HG03457 (cell line): ENCODE measurements at regions not wholly inside any gene's neighbourhood (a gene's known extent, or its start where the extent isn't known, plus 50 kb on each side); places are given as distances from the start of the nearest gene placed in this dataset.
"Not testable (repeated sequence)": the region's sequence is repeated elsewhere in the genome, so short reads cannot be mapped to it uniquely, and the experiment has no call there.

Source experiments
- ATAC-seq: cut with Tn5 transposase; IDR thresholded peaks from one replicate; pipeline ENCODE4 v1.9.1; 2021; ENCODE audit warnings: moderate number of reproducible peaks; ENCODE audit not compliant: unreplicated experiment

DNA sequence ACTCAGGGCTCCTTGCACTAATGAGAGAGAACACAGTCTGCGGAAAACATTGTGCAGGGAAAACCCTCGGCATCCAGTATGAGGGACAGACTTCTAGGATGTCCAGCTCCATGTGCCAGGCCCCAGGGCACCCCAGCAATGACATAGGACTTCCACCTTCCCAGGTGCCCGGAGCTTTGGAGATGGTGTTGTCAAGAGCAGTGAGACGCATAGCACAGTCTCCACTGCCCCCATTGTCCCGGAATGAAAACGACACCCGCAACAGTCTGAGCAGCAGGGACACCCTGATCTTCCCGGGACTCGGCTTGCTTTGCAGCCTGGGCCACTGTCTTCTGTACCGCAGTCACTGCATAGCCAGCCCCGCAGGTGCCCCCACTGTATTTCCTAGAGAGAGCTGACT lies 339.2 kb upstream of the ADARB2 start:
- ATAC-seq: no peak

DNA sequence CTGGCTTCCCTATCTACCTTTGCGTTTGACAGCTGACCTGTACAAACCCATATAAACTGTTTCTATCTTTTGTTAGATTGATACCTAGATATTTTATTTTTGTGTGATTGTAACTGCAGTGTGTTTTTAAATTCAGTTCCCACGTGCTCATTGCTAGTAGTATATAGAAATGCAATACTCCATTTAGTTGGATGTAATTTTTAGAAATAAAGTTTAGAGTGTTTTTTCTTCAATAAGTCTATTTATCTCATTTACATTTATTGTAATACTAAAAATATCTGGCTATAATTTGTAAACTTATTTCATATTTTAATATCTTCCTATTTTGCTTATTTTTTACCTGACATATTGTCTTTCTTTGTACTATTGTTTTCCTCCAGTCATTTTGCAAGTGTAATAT lies 329.7 kb upstream of the ADARB2 start:
- no peak for ATAC-seq

DNA sequence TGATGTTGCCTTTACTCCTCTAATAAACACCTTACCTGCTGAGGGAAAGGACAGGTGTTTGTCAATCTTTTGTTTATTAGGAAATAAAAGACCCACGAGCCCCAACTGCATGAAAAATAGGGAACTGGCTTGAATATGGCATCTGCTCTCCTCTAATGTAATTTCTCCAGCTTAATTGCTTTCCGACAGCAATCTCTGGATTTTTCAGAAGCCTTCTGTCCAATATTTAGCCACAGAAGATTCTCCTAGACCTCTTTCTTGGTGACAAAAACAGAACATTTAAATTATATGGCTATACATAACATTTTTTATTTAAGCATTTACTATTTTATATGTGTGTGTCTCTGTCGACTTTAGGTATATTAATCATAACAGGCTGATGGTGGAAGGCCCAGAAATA lies 317.4 kb upstream of the ADARB2 start:
- ATAC-seq: no peak

DNA sequence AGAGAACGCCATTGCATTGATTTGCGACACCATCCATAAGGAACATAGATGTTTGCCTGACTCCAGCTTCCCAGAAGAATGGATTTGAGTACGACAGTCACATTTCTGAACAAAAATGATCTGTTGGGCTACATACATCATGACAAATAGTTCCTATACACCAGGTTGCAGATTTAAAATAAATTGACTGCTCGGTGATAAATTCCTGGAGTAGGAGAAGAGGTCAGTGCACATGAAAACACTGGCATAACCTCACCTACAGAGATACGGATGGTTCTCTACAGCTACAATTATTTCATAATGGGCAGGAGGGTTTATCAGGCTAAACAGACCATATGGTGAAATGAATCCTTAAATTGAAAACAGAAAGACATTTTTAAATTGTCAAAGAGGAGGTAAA lies 316.5 kb upstream of the ADARB2 start:
- no peak for ATAC-seq

DNA sequence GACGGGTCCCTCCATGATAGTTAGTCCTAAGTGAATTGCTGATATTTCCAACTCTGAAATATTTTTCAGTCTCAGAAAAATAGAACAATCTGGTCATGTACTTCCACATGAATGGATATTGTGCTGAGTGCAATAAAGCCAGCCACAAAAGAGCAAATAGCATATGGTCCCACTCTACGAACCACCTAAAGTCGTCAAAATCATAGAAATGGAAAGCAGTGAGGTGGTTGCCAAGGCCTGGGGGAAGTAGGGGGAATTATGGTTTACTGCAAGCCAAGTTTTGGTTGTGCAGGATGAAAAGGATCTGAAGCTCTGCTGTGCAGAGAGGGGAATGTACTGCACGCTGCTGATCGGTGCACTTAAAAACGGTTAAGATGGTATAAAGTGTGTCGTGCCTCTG lies 313.8 kb upstream of the ADARB2 start:
- no peak for ATAC-seq

DNA sequence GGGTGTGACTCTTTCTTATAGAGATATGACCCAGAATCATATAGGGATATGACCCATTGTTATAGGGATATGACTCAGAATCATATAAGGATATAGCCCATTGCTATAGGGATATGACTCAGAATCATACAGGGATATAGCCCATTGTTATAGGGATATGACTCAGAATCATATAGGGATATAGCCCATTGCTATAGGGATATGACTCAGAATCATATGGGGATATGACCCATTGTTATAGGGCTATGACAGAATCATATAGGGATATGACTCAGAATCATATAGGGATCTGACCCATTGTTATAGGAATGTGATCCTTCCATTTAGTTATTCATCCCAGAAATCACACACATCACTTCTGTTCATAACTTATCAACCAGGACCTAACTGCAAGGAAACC lies 312.2 kb upstream of the ADARB2 start:
- no peak for ATAC-seq

DNA sequence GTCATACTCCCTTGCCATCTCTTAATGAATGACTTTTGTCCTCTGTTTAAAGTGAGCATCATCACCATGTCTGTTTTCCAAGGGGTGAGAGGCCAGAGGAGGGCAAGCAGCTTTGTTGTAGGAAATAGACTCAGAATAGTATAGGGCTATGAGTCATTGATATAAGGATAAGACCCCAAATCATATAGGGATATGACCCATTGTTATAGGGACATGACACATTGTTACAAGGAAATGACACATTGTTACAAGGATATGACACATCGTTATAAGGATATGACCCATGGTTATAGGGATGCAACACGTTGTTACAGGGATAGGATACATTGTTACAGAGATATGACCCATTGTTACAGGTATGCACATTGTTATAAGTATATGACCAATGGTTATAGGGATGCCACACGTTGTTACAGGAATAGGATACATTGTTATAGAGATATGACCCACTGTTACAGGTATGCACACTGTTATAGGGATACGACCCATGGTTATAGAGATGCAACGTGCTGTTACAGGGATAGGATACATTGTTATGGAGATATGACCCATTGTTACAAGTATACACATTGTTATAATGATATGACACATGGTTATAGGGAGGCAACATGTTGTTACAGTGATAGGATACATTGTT lies 311.1 kb upstream of the ADARB2 start:
- ATAC-seq: no peak

DNA sequence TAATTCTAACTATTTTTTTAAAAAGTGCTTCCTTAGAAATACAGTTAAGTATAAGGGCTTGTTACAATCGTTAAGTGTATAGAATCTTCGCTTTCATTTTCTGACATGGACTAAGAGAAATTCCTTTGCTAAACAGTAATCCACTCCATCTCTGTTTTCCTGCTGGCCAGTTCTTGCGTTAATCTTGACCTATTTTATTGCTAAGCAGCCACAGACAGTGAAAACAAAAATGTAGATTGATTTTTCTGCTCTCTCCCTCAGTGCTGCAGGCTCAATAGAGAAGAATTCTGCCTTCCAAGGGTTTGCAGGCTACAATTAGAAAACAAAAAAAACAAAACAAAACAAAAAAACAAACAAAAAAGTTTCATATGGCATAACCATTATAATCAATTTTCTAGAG lies 310.4 kb upstream of the ADARB2 start:
- no peak for ATAC-seq

DNA sequence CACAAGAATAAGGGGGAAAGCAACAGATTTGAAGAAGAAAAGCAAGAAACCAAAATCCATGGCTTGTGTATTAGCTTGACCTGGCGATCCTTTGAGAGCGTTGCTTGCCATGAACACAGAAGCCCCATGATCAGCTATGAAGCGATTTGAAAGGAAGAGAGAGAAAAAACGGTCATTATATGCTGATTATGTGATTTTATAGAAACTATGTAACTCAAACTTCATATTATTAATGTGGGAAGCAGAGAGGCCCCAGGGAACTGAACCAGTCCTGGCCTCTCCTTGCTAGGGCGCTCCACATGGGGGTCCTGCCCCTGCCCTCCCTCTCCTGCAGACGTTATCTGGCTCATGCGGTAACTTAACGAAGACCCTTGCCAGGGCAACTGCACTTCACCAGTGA lies 306.1 kb upstream of the ADARB2 start:
- no peak for ATAC-seq

DNA sequence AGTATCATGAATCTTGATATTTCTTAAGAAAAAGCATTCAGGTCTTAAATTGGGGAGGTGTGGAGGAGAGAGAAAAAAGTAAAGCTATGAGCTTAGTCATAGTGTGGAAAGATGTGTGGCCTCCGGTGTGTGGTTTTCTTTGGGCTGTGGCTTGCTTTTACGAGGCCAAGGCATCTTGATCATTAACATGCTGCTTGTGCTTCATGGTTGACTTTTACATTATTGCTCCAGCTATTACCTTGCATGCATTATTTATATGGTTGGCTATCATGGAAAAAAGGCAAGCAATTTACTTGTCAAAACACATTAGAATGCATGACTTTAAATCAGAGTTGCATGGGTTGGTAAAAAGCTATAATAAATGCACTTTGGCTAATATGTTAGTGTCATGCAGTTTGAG lies 300.7 kb upstream of the ADARB2 start:
- no peak for ATAC-seq

DNA sequence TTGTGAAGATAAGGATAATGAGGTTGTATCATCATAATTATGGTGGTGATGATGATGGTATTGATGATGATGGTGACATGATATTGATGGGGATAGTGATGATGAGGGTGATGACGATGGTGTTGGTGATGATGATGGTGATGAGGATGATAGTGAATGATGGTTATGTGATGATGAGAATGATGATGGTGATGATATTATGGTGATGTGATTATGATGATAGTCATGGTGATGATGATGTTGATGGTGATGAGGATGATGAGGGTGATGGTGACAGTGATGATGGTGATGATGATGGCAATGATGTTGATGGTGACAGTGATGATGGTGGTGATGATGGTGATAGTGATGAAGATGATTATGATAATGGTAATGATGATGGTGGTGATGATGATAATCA lies 299.9 kb upstream of the ADARB2 start:
- ATAC-seq: no peak

DNA sequence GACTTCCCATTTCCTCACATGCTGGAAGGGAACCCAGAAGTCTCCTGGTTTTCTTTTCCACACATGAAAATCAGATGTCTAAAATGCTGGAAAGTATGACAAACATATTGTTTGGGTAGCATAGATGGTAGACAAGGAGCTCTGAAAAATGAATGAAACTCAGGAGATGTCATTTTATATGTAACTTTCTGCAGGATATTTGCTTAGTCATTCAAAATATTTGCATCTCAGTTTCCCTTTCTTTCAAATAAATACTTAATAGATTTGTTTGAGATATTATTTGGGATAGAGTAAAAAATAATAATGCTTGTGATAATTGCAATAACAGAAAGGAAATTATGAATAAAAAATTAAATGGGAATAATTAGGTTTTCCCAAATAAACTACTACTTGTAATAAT lies 298.9 kb upstream of the ADARB2 start:
- no peak for ATAC-seq

DNA sequence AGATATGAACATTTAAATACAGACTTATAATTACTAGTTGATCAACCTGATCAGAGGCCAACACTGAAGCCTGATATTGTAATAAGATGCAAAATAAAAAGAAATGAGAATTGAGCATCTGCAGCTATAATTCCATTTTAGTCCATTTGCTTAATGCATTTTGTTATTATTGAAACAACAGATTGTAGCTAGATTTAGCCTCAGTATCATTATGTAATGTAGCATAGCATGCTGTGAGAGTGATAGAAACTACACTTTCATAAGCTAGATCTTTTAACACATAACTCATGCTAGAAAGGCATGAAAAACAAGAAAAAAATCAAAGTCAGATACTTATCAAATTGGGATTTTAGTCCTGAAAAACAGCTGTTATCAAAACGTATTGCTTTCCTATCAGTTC lies 292.7 kb upstream of the ADARB2 start:
- ATAC-seq: no peak

DNA sequence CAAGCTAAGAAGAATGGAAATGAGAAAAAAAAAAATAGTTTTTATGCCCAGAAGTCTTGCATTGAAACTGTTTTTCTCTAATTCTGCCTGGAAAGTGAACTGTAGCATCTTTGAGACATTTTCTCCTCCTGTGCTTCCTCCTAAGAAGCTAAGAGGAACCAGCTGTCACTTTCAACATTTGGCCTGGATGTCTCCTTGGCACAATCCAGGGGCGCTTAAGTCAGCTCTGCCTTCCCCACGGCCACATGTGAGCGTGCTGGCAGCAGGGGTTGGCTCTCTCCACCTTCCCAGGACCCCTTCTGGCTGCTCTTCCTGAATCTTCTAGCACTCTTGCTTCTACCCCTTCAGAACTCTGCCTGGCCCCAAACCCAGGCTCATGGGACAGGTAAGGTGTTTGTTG lies 289.6 kb upstream of the ADARB2 start:
- no peak for ATAC-seq

DNA sequence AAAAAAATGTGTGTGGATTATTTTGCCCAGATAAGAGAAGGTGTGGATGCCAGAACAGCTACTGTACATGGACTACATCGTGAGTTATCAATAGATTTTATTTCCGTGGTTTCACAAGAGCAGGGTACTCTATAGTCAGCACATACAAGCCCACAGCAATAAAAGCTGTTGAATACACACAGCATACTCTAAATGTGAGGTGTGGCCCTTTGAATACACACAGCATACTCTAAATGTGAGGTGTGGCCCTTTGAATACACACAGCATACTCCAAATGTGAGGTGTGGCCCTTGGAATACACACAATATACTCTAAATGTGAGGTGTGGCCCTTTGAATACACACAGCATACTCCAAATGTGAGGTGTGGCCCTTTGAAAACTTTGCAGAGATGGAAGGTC lies 287.4 kb upstream of the ADARB2 start:
- ATAC-seq: not testable (repeated sequence)

DNA sequence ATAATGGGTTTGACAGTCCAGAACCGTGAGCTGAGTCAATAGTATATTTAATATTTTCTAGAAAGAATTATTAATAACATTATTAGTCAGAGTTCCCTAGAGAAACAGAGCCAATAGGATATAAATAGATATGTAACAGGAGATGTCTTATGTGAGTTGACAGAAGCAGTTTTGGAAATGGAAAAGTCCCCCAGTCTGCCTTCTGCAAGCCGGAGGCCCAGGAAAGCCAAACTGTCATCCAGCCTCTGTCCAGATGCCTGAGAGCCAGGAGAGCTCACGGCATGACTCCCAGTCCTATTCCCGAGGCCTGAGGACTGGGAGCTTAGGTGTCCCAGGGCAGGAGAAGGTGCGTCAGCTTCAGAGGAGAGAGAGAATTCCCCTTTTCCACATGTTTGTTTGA lies 286.4 kb upstream of the ADARB2 start:
- no peak for ATAC-seq

DNA sequence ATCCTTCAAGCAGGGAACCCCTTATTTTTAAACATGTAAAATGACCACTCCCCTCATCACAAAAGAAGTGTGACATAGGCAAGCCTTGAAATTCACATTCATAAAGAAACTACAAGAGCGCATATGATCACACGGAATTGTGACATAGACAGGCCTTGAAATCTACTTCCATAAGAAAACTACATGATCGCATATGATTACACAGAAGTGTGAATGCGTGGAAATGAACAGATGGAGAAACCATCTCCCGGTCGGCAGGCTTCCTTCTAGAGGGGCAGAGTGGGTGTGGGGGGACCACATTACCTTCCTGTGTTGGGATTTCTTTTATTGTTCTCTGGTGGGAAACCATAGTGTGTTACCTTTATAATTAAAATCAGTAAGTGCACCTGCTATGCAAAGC lies 285.1 kb upstream of the ADARB2 start:
- no peak for ATAC-seq

DNA sequence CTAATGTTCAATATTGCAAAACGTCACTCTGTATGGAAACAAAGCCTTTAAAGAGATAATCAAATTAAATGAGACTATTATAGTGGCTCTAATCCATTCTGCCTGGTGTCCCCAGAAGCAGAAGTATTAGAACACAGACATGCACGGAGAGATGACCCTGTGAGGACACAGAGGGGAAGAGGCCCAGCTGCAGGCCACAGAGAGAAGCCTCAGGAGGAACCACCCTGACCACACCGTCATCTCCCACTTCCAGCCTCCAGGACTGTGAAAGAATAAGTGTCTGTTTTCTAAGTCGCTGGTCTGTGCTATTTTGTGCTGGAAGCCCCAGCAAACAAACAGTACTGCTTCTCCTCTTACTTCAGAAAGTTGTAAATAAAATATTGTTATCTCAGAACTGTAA lies 283.5 kb upstream of the ADARB2 start:
- no peak for ATAC-seq

DNA sequence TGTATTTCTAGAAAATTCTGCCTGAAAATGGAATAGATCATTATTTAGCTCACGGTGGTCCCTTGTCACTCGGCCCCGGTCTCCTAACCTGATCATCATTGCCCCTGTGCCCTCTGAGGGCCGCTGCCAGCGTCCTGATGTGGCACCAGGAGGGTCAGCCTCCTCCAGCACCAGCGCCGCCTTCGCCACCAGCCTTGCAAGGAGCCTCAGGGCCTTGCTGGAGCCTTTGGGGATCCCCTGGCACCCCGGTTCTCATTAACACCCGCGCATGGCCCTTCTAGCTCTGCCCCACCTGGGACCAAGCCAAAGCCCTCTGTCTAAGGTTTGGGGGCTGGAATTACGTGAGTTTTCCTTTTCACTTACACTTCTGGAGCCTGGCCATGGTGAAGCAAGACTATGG lies 282.5 kb upstream of the ADARB2 start:
- ATAC-seq: no peak

DNA sequence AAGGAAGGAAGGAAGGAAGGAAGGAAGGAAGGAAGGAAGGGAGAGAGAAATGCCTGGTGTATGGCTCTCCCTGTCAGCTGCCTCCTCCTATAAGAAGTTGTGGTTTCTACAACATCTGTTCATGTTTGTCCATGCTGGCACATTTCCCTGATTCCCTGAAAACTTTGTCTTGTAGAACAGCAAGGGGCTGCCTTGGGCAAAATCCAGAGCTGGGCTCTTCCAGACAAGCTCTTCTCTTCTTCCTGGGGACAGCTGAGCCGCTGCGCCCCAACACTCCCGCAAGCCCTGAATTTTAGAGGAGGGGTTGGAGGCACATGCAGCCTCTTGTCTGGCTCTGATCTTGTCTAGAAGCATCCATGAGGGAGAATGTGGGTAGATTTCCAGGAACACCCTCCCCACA lies 282.0 kb upstream of the ADARB2 start:
- ATAC-seq: no peak

DNA sequence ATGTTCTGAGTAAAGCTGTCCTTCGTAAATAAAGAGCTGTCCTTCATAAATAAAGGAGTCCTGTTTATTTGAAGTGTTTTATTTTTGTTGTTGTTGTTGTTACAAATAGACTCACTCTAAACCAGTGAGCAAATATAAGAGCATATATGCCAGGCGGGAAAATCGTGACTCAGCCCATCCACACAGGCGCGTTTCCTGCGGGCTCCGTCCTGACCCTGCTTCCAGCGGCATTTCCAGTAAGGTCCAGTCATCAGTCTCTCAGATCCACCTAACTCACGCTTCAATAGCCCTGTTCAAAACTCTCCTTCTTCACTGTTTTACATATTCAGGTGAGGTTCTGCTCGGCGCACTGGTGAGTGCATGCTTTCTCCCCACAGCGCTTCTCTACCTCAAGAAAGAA lies 277.2 kb upstream of the ADARB2 start:
- ATAC-seq: no peak

DNA sequence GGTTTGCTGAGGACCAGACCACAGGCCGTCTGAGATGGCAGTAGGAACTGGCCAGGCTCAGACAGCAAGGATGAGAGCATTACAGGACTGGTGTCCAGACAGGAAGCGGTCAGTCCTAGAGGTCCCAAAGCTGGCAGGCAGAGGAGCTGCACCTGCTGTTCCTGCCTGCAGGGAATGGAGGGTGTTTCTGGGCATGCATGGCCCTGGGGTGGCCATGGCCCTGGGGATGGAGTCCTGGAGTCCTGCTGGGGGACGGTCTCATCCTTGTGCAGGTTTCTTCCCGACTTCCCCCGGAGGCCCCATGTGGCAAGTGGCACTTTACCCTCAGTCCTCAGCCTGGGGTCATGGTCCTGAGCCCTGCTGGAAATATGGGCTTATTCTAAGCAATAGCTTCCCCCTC lies 274.9 kb upstream of the ADARB2 start:
- ATAC-seq: no peak

DNA sequence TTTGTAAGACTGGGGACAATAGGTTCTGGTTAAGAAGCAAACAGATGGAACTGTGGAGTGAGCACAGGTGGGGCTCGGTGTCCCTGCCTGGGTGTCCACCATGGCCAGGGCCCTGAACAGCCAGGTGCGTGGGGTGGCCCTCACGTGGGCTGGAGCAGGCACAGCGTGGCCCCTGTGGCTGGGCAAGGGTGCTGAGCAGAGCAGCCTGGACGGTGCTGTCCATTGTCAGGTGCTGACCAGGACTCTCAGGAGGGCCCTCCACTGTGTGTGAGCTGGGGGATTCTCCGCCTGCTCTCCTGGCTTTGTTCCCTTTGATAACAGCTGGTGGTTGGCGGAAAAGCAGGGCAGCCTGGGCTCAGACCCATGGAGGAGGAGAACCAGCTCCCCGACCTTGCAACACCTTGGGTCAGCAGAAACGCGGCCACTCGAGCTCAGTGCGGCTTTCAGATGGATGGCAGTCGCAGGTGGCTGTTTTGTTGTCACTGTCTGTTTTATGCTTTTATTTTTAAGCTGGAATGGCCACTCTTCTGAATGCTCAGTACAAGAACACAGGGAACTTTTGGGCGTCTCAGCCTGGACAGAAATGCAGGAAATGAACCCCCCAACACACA lies 273.9 kb upstream of the ADARB2 start:
- no peak for ATAC-seq
